NK-92 treated with Interleukin-12 subunit alpha and Interleukin-12 subunit beta, amount 100 ng/mL, for 24 hours (cell line): ENCODE measurements at regions not wholly inside any gene's neighbourhood (a gene's known extent, or its start where the extent isn't known, plus 50 kb on each side); places are given as distances from the start of the nearest gene placed in this dataset.
A peak's percentile ranks its signal among the peaks of the same experiment; 100 is the strongest.
"Not testable (repeated sequence)": the region's sequence is repeated elsewhere in the genome, so short reads cannot be mapped to it uniquely, and the experiment has no call there.

Source experiments
- DNase-seq: peaks from one replicate; lab custom pipeline; 2025; lab: John Stamatoyannopoulos, UW

DNA sequence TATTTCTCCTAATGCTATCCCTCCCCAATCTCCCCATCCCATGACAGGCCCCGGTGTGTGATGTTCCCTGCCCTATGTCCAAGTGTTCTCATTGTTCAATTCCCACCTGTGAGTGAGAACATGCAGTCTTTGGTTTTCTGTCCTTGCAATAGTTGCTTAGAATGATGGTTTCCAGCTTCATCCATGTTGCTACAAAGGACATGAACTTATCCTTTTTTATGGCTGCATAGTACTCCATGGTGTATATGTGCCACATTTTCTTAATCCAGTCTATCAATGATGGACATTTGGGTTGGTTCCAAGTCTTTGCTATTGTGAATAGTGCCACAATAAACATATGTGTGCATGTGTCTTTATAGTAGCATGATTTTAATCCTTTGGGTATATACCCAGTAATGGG, 51.3 kb upstream of the RIOK2 start:
- DNase-seq, result not testable (repeated sequence)

DNA sequence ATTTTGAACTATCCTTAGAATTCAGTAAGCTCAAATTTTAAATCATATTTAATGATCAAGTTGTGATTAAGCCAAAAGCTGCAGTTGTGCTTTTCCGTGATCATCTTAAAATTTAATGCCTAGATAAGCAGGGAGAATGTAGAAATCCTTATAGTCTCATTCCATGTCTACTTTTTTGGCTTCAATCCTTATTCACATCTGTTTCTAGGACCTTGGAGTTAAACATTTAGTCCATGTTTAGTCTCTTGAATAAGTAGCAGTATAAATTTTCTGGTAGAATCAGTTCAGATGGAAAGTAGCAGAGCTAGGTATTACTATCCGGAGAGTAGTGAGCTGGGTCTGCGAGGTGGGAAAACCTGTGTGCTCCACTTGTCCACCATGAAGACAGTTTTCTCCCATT, 59.3 kb upstream of the RIOK2 start:
- no peak for DNase-seq

DNA sequence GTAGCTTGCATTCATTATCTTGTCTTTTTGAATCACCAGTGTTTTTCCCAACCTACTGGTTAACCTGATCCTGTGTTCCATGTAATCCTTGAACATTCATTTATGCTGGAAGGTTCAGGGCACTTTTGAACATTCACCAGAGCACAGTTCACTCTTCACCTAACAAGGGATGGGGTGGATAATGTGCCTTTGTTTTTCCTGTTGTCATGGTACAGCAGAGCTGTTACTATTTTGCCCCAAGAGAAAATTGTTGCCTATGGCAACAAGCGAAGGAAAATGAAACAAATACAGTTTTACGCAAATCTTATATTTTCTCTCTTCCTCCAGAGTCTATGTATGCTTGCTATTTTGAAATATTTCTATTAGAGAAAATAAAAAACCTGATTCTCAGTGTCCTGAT, 60.3 kb upstream of the RIOK2 start:
- no peak for DNase-seq

GRCh38 chr5:97245386-97245785, 62.3 kb upstream of the RIOK2 start:
- no peak for DNase-seq

GRCh38 chr5:97250113-97250512, 67.1 kb upstream of the RIOK2 start:
- DNase-seq, result no peak

DNA sequence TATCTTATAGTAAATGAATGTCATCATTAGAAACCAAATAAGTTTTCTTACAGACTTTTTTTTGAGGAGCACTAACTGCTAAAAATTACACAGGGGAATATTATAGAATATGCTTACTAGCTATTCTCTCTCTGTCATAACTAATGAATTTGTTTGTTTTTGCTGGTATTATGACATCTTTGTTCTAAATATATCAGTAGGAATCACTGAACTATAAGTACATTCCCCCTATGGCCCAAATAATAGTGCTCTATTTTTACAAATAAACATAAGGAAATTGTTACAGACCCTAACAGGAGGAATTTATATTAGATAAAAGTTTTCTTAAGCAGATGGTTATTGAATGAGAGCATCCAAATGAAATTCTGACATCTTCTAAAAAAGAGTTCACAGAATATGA, 83.0 kb upstream of the RIOK2 start:
- DNase-seq, result no peak

DNA sequence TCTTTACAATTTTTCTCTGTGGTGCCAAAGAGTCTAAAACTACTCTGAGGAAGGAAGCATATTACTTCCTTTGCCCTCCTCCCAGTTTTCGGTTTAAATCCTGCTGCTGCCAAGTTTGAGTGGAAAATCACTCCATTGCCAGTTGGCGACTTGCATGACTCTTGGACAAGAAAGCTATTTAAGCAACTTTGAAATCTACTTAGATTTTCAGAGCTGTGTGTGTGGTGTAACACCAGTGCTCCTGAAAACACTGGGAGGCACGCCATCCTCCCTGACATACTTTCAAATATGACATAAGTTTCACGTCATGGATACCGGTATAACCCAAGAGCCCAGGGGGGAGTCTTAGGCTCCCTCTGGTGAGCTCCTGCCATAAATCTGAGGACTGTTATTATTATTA, 83.5 kb upstream of the RIOK2 start:
- DNase-seq, result no peak

DNA sequence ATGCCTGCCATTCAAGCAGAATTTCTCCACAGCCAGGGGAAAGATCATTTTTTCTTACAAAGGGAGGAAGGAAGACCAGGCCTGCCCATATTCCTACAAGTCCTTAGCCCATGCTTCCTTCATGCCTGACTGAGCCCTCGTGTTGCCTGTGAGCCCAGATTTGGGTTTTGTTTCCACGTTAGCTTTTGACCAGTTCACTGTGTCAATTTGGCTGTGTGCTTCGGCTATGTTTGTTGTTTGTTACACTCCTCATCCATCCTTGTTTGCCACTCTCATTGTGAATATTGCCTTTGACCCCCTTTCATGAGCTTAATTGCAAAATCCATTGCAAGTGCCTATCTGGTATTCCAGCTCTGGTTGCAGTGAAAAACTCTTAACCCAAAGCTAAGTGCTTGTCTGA, 84.7 kb upstream of the RIOK2 start:
- no peak for DNase-seq

- no peak for DNase-seq
These were observed 93.5 kb upstream of the RIOK2 start for GRCh38 chr5:97276474-97277120.

DNA sequence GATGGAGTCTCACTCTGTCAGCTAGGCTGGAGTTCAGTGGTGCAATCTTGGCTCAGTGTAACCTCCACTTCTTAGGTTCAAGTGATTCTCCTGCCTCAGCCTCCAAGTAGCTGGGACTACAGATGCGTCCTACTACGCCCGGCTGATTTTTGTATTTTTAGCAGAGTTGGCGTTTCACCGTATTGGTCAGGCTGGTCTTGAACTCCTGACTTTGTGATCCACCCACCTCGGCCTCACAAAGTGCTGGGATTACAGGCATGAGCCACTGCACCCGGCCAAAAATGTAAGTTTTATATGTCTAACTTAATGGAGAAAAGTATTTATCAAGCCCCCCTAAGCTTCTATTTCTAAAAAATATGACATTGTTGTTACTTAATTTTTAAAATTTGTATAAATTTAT, 98.2 kb upstream of the RIOK2 start:
- DNase-seq, result no peak

DNA sequence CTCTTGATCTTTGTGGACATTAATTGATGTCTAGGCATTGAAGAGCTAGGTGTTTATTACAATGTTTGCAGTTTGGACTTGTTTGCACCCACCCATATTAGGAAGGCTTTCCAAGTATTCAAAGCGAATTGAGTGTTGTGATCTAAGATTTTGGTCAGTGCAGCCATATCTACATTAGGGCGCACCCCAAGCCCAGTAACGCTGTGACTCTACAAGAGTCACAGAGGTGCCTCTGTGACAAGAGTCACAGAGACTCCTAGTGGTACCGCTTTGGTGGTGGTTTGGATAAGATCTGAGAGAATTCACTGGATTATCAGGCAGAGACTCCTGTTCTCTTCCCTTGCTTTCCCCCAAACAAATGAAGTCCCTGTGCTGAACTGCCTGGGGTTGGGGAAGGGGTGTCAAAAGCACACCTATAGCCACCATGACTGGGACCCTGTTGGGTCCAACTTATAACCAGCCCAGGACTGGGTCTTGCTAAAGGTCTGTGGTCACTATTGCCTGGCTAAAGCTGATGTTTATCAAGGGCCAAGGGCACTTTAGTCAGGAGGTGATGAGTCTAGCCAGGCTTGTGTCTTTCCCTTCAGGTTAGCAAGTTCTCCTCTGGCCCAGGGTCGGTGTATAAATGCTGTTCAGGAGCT, 114.1 kb upstream of the RIOK2 start:
- peak; percentile 3 for DNase-seq

DNA sequence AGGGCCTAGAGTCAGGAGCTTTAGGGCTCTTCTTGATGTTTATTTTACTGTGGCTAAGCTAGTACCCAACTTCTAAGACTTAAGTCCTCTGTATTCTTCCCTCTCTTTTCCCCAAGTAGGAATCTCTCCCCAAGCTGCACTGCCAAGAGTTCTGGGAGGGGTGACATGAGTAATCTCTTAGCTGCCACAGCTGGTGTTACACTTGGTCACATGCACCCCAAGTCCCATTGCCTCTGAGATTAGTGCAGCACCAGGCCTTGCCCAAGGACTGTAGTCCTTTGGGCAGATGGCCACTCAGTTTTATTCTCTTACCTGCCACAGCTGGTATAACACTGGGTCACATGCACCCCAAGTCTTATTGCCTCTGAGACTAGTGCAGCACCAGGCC, 114.7 kb upstream of the RIOK2 start:
- DNase-seq, result no peak

- not testable (repeated sequence) for DNase-seq
These were observed 118.1 kb upstream of the RIOK2 start for GRCh38 chr5:97301181-97301580.

GRCh38 chr5:97338729-97339128, 155.7 kb upstream of the RIOK2 start:
- no peak for DNase-seq

- no peak for DNase-seq
These were observed 172.7 kb upstream of the RIOK2 start for GRCh38 chr5:97355775-97356174.

DNA sequence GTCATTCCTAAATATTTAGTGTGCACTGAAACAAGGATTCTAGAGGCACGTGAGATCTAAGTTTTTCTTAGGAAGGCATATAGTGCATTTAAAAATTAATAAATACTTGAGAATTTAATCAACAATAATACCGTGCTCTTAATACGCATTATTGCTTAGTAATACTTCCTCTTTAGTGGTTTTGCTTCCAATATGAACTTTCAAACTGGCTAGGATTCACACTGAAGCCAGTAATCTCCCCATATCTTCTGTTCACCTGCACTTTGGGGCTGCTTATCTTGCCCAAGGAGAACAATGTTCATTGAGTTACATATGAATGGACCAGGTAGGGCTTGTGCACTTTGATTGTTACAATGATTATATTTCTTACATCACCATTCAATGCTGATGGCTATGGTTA, 180.5 kb upstream of the RIOK2 start:
- DNase-seq, result no peak

DNA sequence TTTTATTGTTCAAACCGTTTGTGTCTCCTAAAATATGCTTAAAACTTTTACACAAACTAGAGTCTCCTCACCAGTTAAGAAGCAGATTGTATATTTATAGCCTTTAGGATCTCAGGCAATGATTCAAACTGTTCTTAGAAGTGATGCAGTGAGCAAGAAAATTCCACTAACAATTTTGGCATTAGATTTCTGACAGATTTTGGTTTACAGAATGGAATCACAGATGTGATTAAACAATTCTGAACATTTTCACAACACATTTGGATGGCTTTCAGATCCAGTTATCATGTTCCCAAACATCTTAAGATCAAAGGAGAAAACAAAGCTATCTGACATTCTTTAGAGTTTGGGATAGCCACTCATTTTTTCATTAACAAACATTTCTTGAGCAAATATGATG, 181.7 kb upstream of the RIOK2 start:
- DNase-seq, result no peak

DNA sequence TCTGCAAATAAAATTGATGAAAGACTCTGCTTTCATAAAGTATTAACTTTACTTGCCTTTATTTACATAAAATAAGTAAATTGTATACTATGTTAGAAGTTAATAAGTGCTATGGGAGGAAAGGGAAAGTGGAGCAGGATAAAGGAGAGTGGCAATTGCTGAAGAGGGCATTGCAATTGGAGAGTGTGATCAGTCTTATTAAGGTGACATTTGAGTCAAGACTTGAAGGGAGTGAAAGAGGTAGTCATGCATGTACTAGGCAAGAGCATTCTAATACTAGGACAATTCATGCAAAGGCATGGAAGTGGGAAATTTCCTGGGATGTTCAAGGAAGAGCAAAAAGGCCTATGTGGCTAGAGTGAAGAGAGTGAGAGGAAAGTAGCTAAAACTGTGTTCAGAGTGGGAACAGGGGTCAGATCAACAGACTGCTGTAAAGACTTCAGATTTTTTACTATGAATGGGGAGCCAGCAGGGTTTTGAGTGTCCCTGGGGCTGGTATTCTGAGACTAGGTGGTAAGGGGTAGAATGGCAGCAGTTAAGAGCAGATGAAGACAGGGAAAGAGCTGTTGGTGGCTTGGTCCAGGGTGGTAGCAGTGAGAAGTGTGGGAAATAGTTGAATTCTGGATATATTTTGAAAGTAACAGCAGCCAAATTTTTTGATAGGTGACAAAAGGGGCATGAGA, 182.3 kb upstream of the RIOK2 start:
- DNase-seq, result no peak

DNA sequence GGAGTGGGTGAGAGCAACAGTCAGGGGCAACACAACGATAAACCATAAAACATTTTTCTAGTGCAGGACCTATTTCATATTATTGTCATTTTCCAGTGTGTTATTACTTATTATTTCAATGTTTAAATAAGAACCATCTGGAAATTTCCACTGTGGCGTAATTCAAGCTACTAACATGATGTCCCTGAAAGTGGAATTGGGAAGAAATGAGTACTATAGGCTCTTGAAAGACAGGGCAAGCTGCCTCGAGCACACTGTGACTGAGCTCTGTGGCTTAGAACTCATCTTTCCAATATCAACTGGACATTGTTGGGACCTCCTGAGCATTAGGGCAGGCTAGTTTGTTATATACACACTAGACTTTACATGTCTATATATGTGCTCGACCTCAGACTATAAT, 182.9 kb upstream of the RIOK2 start:
- no peak for DNase-seq

GRCh38 chr5:97375959-97376358, 192.9 kb upstream of the RIOK2 start:
- no peak for DNase-seq

DNA sequence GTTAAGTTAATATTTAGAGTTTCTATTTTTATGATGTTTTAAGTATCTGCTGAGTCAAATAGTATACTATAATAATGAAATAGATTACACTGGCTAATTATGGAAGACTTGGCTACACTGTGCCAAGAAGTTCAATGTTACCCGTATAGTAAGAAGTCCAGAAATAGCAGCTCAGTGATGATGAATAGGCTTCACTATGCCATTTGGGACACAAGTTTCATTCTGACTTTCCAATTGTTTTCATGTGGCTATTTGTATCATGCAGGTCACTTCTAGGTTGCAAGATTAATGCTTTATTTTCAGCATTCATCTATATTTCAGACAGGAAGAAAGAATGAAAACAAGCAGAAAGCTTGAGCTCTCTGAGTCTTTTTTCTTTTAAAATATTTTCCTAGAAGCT, 194.5 kb upstream of the RIOK2 start:
- DNase-seq, result no peak

DNA sequence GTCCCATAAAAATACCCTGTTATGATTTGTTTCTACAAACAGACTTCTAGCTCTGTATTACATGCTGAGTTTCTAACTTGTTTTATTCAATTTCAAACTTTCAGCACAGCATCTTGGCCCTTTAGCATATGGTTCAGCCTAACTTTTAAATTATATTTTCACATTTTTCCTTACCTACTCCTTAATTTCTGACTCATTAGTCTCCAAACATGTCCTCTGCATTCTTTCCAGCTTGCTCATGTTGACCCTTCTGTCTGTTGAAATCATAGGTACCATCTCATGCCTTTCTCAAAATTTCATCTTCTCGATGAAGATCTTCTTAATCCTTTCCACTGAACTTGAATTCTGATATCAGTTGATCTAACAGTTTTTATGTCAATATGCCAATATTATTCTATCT, 200.9 kb upstream of the RIOK2 start:
- no peak for DNase-seq

GRCh38 chr5:97388794-97389193, 205.7 kb upstream of the RIOK2 start:
- no peak for DNase-seq

GRCh38 chr5:97400537-97400936, 217.5 kb upstream of the RIOK2 start:
- DNase-seq, result no peak
